SH-SY5Y (cell line): ENCODE measurements at regions not wholly inside any gene's neighbourhood (a gene's known extent, or its start where the extent isn't known, plus 50 kb on each side); places are given as distances from the start of the nearest gene placed in this dataset.

Source experiments
- GATA2 ChIP-seq: IDR thresholded peaks from 2 replicates; pipeline ENCODE4 v1.6.1; 2011; ENCODE audit warnings: mild to moderate bottlenecking, low read depth, low read length
- GATA3 ChIP-seq: IDR thresholded peaks from 2 replicates; pipeline ENCODE4 v1.6.1; 2011; ENCODE audit warnings: low read depth, mild to moderate bottlenecking, low read length, moderate library complexity

- TF ChIP-seq GATA2 (no peak), GATA3 (no peak)
These were observed 70.3 kb upstream of the F3 start for GRCh38 chr1:94611681-94612475.
